Liver (tissue), 8 donors: ENCODE measurements at regions not wholly inside any gene's neighbourhood (a gene's known extent, or its start where the extent isn't known, plus 50 kb on each side); places are given as distances from the start of the nearest gene placed in this dataset.

Experiments used
- DNase-seq: peaks from one replicate; pipeline ENCODE4 v3.0.0-alpha.2; 2017; ENCODE audit warnings: low spot score
- H3K27ac ChIP-seq, 2 donors: one replicate each; pipeline ENCODE4 v1.7.0; 2013; ENCODE audit warnings: inconsistent platforms in 2 of 2, low read length in 2 of 2, control low read depth in 1 of 2, low read depth in 1 of 2, mild to moderate bottlenecking in 1 of 2
- H3K27me3 ChIP-seq, 4 donors: one replicate each; pipeline versions ENCODE4 v1.6.1 to v1.7.0; 2013; ENCODE audit warnings: low read length in 3 of 4, inconsistent platforms in 1 of 4, mild to moderate bottlenecking in 1 of 4, moderate library complexity in 1 of 4; ENCODE audit not compliant: control insufficient read depth in 4 of 4, insufficient read depth in 4 of 4
- H3K36me3 ChIP-seq, 4 donors: one replicate each; pipeline versions ENCODE4 v1.6.1 to v1.7.0; 2013; ENCODE audit warnings: low read length in 3 of 4, mild to moderate bottlenecking in 3 of 4, low read depth in 1 of 4, moderate library complexity in 1 of 4; ENCODE audit not compliant: control insufficient read depth in 4 of 4, insufficient read depth in 3 of 4
- H3K4me1 ChIP-seq, 4 donors: one replicate each; pipeline versions ENCODE4 v1.6.1 to v1.7.0; 2013; ENCODE audit warnings: low read length in 3 of 4, mild to moderate bottlenecking in 3 of 4, moderate library complexity in 1 of 4; ENCODE audit not compliant: control insufficient read depth in 4 of 4, insufficient read depth in 4 of 4
- H3K4me3 ChIP-seq, 3 donors: one replicate each; pipeline versions ENCODE4 v1.6.1 to v1.7.0; 2013; ENCODE audit warnings: low read length in 3 of 3, control low read depth in 1 of 3, low read depth in 1 of 3, mild to moderate bottlenecking in 1 of 3
- H3K9ac ChIP-seq, 2 donors: one replicate each; pipeline ENCODE4 v1.7.0; 2013; ENCODE audit warnings: low read length in 2 of 2, mild to moderate bottlenecking in 2 of 2, moderate library complexity in 2 of 2, control low read depth in 1 of 2, low read depth in 1 of 2
- H3K9me3 ChIP-seq, 4 donors: one replicate each; pipeline versions ENCODE4 v1.6.1 to v1.7.0; 2013; ENCODE audit warnings: low read length in 3 of 4; ENCODE audit not compliant: control insufficient read depth in 4 of 4
- ATF3 ChIP-seq: IDR thresholded peaks from 2 replicates; pipeline ENCODE4 v1.6.1; 2016; ENCODE audit warnings: antibody characterized with exemption
- CTCF ChIP-seq: fragments of 150-350 bp; IDR thresholded peaks from 2 replicates; pipeline ENCODE4 v1.5.1; 2017; ENCODE audit warnings: improper control_type of control experiment, low read depth, low read length; ENCODE audit not compliant: missing input control
- EGR1 ChIP-seq, 2 donors: IDR thresholded peaks; 2 replicates each; pipeline ENCODE4 v1.6.1; 2016 to 2018; ENCODE audit warnings: antibody characterized with exemption in 2 of 2, low read depth in 2 of 2
- FOXA1 ChIP-seq: IDR thresholded peaks from 2 replicates; pipeline ENCODE4 v1.6.1; 2016; ENCODE audit warnings: antibody characterized with exemption
- FOXA2 ChIP-seq: IDR thresholded peaks from 2 replicates; pipeline ENCODE4 v1.6.1; 2016; ENCODE audit warnings: antibody characterized with exemption
- GABPA ChIP-seq, 2 donors: IDR thresholded peaks in 1 of 2; conservative IDR thresholded peaks in 1 of 2; 2 replicates each; pipeline ENCODE4 v1.6.1; 2016; ENCODE audit warnings: antibody characterized with exemption in 2 of 2, mild to moderate bottlenecking in 1 of 2, moderate library complexity in 1 of 2
- HNF4A ChIP-seq, 2 donors: conservative IDR thresholded peaks; 2 replicates each; pipeline ENCODE4 v1.6.1; 2016; ENCODE audit warnings: antibody characterized with exemption in 2 of 2, mild to moderate bottlenecking in 2 of 2
- HNF4G ChIP-seq: IDR thresholded peaks from 2 replicates; pipeline ENCODE4 v1.6.1; 2016; ENCODE audit warnings: antibody characterized with exemption
- JUND ChIP-seq, 2 donors: IDR thresholded peaks; 2 replicates each; pipeline ENCODE4 v1.6.1; 2016; ENCODE audit warnings: antibody characterized with exemption in 2 of 2
- MAX ChIP-seq: IDR thresholded peaks from 2 replicates; pipeline ENCODE4 v1.6.1; 2016; ENCODE audit warnings: antibody characterized with exemption
- NR2F2 ChIP-seq: IDR thresholded peaks from 2 replicates; pipeline ENCODE4 v1.6.1; 2016; ENCODE audit warnings: antibody characterized with exemption
- RAD21 ChIP-seq, 2 donors: IDR thresholded peaks; 2 replicates each; pipeline ENCODE4 v1.6.1; 2016; ENCODE audit warnings: antibody characterized with exemption in 2 of 2, mild to moderate bottlenecking in 2 of 2
- REST ChIP-seq: IDR thresholded peaks from 2 replicates; pipeline ENCODE4 v1.6.1; 2016; ENCODE audit warnings: antibody characterized with exemption, mild to moderate bottlenecking
- RXRA ChIP-seq, 2 donors: IDR thresholded peaks; 2 replicates each; pipeline ENCODE4 v1.6.1; 2017 to 2018; ENCODE audit warnings: antibody characterized with exemption in 2 of 2, mild to moderate bottlenecking in 1 of 2
- SP1 ChIP-seq: IDR thresholded peaks from 2 replicates; pipeline ENCODE4 v1.6.1; 2018; ENCODE audit warnings: antibody characterized with exemption, mild to moderate bottlenecking
- TAF1 ChIP-seq: conservative IDR thresholded peaks from 2 replicates; pipeline ENCODE4 v1.6.1; 2016; ENCODE audit warnings: antibody characterized with exemption, mild to moderate bottlenecking
- YY1 ChIP-seq: IDR thresholded peaks from 2 replicates; pipeline ENCODE4 v1.6.1; 2016; ENCODE audit warnings: antibody characterized with exemption, mild to moderate bottlenecking
- ZBTB33 ChIP-seq: IDR thresholded peaks from 2 replicates; pipeline ENCODE4 v1.6.1; 2016; ENCODE audit warnings: antibody characterized with exemption
- WGBS: extraction: QIAGEN DNeasy Blood & Tissue Kit; methylation state at CpG from one replicate; pipeline ENCODE4 v1.1.7; 2013; 5-methylcytosine and 5-hydroxymethylcytosine counted together
- donor health status: healthy.
- donor health status: healthy.
- donor health status: healthy.
- donor health status: healthy.
- donor health status: healthy.

- Histone ChIP-seq H3K4me1 (no peaks in the 10 kb centered on the region), H3K9ac (no peak overlapping the region), H3K27me3 (no peaks in the 10 kb centered on the region), H3K9me3 (peaks cover 0 to 2% (median 0%) of the 10 kb centered on the region in 4 donors), H3K4me3 (no peak overlapping the region), H3K27ac (no peak overlapping the region), H3K36me3 (no peaks in the 10 kb centered on the region)
- TF ChIP-seq ZBTB33 (no peak), SP1 (no peak), RXRA (IDR thresholded peaks at IDR 0.05) (no peak), HNF4A (conservative IDR thresholded peaks at IDR 0.05) (no peak), EGR1 (IDR thresholded peaks at IDR 0.05; ENCODE audit: low read depth in 2 of 2) (no peak), YY1 (no peak), FOXA1 (no peak), JUND (IDR thresholded peaks at IDR 0.05) (no peak), RAD21 (IDR thresholded peaks at IDR 0.05) (no peak)
- DNase-seq: no peak
These were observed 287.7 kb upstream of the TLE4 start for GRCh38 chr9:79284081-79284480.

- Histone ChIP-seq H3K36me3 (no peaks in the 10 kb centered on the region), H3K27me3 (no peaks in the 10 kb centered on the region), H3K9me3 (peaks cover 0 to 2% (median 0%) of the 10 kb centered on the region in 4 donors), H3K4me3 (no peak overlapping the region), H3K27ac (no peak overlapping the region), H3K4me1 (no peaks in the 10 kb centered on the region), H3K9ac (no peak overlapping the region)
- no peak for DNase-seq
- WGBS: 41% methylated on average over 7 of the region's 7 CpGs
- TF ChIP-seq RAD21 (IDR thresholded peaks at IDR 0.05) (no peak), NR2F2 (no peak), CTCF (no peak), REST (no peak), GABPA (IDR thresholded peaks at IDR 0.05 in 1 of 2, conservative IDR thresholded peaks at IDR 0.05 in 1 of 2) (no peak), HNF4G (no peak), FOXA1 (no peak), HNF4A (conservative IDR thresholded peaks at IDR 0.05) (no peak), MAX (no peak), FOXA2 (no peak), ATF3 (no peak), EGR1 (IDR thresholded peaks at IDR 0.05; ENCODE audit: low read depth in 2 of 2) (no peak), YY1 (no peak), TAF1 (no peak)
These were observed 284.6 kb upstream of the TLE4 start for GRCh38 chr9:79286992-79287707.
